Adipocyte (in vitro differentiated cells): ENCODE measurements at regions not wholly inside any gene's neighbourhood (a gene's known extent, or its start where the extent isn't known, plus 50 kb on each side); places are given as distances from the start of the nearest gene placed in this dataset.

Source experiments
- DNase-seq: peaks from one replicate; pipeline ENCODE4 v3.0.0-alpha.2; 2015; ENCODE audit warnings: low read depth
- H3K27me3 ChIP-seq: replicated peaks from 2 replicates; pipeline ENCODE4 v1.7.0; 2013; ENCODE audit warnings: mild to moderate bottlenecking, low read length, moderate library complexity; ENCODE audit not compliant: control insufficient read depth, insufficient read depth
- H3K36me3 ChIP-seq: 2 replicates; pipeline ENCODE4 v1.7.0; 2013; ENCODE audit warnings: low read length, mild to moderate bottlenecking, moderate library complexity; ENCODE audit not compliant: control insufficient read depth, insufficient read depth, severe bottlenecking
- H3K4me1 ChIP-seq: 2 replicates; pipeline ENCODE4 v1.7.0; 2013; ENCODE audit warnings: mild to moderate bottlenecking, low read length, moderate library complexity; ENCODE audit not compliant: control insufficient read depth, insufficient read depth
- H3K4me3 ChIP-seq: 2 replicates; pipeline ENCODE4 v1.7.0; 2013; ENCODE audit warnings: mild to moderate bottlenecking, low read length, moderate library complexity
- H3K9ac ChIP-seq: 2 replicates; pipeline ENCODE4 v1.7.0; 2013; ENCODE audit warnings: mild to moderate bottlenecking, low read length, moderate library complexity
- H3K9me3 ChIP-seq: 2 replicates; pipeline ENCODE4 v1.7.0; 2013; ENCODE audit warnings: mild to moderate bottlenecking, low read length, moderate library complexity; ENCODE audit not compliant: control insufficient read depth

DNA sequence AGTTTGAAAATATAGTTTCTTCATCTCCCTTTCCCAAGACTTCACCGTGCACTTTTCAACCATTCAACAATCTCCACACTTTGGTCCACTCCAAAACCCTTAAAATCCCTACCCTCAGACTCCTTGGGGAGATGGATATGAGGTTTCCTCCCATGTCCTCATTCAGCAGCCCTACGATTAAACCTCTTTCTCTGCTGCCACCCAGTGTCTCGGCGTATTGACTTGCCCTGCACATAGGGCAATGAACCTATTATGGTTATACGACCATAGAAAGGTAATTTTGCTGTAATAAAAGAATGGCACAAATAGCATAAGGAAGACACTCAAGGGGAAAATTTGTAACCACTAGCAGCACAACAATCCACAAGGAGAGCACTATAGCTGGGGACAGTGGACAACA, 803.5 kb downstream of the TLE1 start:
- no peaks in the 10 kb centered on the region for H3K9me3 ChIP-seq
- H3K4me3 ChIP-seq = no peak overlapping the region
- no peak for DNase-seq

DNA sequence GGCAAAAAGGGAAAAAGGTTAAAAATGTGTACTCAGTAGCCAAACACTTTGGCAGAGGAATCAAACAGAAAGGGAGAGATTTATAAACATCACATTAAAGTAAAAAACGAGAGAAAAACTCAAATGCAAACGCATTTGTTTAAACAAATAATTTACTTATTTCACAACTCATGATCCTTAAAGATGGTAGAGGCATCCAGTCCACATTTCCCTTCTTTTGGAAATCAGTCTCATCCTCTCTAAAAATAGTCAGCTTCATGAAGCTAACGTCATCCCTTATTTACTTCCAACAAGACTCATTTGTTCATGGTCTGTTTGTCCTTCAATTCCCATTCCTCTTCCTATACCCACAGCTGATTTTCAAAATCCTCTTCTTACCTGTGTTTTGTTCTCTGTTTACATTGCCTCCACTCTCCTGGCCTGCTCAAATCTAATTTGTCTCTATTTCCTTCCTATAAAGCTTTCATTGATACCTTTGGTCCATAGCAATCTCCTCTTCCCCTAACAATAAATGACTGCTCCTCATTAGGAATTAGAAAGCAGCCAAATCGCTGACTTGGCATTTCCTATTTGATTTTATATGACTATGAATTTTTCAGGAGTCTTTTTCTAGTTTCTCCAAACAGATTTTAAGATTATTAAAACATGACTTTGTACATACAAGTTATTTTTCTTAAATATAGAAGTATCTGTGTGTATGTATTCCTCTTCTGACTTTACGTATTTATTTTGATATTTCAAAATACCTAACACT, 805.3 kb downstream of the TLE1 start:
- H3K36me3 ChIP-seq = no peaks in the 10 kb centered on the region
- no peaks in the 10 kb centered on the region for H3K9me3 ChIP-seq
- no peak for DNase-seq
- H3K27me3 ChIP-seq = no peaks in the 10 kb centered on the region
- no peak overlapping the region for H3K9ac ChIP-seq
- H3K4me3 ChIP-seq = no peak overlapping the region
- H3K4me1 ChIP-seq = no peaks in the 10 kb centered on the region

More for the DNA sequence above, 803.5 kb downstream of the TLE1 start:
- Histone ChIP-seq H3K4me1 (no peaks in the 10 kb centered on the region), H3K27me3 (no peaks in the 10 kb centered on the region), H3K9ac (no peak overlapping the region), H3K36me3 (no peaks in the 10 kb centered on the region)

DNA sequence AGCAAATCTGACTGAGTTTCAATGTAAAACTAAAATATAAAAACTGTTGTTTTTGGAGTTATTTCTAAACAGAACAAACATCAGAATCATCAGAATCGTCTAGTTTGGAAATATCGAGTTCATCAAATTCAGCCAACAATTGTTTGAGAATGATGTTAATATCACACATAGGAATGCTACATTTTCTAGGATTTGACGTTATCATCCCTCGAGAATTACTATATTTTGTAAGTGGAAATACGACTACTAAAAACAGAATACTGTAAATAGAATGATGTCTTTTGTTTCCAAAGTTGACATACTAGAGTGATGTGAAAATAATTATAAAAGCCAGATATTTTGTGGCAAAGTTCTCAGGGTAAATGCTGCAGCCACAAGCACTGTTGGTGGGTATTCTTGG, 805.9 kb downstream of the TLE1 start:
- Histone ChIP-seq H3K4me1 (no peaks in the 10 kb centered on the region), H3K9ac (no peak overlapping the region), H3K36me3 (no peaks in the 10 kb centered on the region), H3K27me3 (no peaks in the 10 kb centered on the region), H3K4me3 (no peak overlapping the region), H3K9me3 (no peaks in the 10 kb centered on the region)
- DNase-seq = no peak

DNA sequence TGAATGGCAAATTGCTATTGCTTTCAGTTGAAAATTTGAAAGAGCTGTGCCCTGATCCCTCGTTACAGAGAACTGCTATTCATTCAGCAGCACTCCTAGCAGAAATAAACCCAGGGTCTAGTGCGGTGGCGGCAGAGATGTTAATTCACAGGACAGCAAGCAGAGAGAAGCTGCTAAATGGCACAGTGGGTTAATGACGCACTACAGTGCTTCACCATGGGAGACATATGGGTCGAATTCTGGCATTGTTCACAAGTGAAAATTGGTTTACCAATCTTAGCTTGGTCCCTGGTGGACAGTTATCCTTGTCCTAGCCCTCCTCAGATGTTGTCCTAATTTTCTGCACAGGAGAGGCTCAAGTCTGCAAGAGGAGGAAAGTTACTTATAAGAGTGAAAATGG, 807.4 kb downstream of the TLE1 start:
- no peak for DNase-seq

DNA sequence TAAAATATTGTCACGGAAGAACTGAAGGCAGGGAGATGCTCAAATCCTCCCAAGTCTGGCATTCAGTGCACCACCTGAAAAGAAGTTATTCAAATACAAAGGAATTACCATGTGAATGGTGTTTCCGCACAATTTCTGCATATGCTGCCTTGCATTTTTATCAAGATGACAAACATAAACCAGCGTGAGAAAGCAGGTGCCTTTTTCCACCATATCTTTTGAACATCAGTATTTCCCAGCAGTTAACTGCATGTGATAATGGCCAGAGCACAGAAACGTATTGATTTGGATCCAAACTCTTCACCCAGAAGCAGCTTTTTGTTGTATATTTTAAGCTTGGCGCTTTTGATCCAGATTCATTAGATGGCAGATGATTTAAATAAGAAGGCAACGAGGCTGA, 808.0 kb downstream of the TLE1 start:
- H3K36me3 ChIP-seq = no peaks in the 10 kb centered on the region
- H3K4me1 ChIP-seq = no peaks in the 10 kb centered on the region
- no peak overlapping the region for H3K4me3 ChIP-seq
- no peaks in the 10 kb centered on the region for H3K27me3 ChIP-seq
- no peaks in the 10 kb centered on the region for H3K9me3 ChIP-seq
- H3K9ac ChIP-seq = no peak overlapping the region
- DNase-seq = no peak

More for the DNA sequence above, 807.4 kb downstream of the TLE1 start:
- Histone ChIP-seq H3K9me3 (no peaks in the 10 kb centered on the region), H3K27me3 (no peaks in the 10 kb centered on the region), H3K9ac (no peak overlapping the region), H3K4me1 (no peaks in the 10 kb centered on the region), H3K4me3 (no peak overlapping the region), H3K36me3 (no peaks in the 10 kb centered on the region)

DNA sequence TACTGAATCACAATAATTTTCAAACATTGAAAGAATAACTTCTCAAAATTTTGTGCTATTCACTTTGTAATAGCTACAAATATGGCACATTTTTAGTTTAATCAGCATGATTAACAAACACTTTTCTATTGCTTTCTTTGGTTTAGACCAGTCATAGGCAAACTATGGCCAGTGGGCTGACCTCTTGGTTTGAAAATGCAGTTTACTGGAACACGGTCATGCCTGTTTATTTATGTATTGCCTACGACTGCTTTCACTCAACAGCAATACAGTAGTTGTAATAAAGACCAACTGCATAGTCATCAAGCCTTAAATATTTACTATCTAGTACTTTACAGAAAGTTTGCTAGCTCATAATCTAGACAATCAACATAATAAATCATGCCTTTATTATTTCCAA, 810.8 kb downstream of the TLE1 start:
- no peaks in the 10 kb centered on the region for H3K4me1 ChIP-seq
- H3K36me3 ChIP-seq = no peaks in the 10 kb centered on the region

DNA sequence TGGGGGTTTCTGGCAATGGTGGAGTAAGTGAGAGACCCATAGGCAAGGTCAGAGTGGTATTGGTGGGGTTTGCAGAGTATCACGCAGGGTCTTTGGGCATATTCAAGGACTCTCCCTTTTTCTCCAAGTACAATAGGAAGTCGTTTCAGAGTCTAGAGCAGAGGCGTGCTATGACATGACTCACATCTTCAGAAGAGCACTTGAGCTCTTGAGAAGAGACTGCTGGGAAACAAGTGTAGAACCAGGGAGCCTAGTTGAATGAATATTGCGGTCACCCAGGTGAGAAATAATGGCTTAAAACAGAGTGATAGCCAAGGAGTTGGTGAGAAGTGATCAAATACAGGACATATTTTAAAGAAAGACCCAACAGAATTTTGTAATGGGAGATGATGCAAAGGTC, 813.4 kb downstream of the TLE1 start:
- no peaks in the 10 kb centered on the region for H3K4me1 ChIP-seq
- H3K36me3 ChIP-seq = no peaks in the 10 kb centered on the region
- H3K9me3 ChIP-seq = no peaks in the 10 kb centered on the region
- no peak overlapping the region for H3K4me3 ChIP-seq
- no peak overlapping the region for H3K9ac ChIP-seq
- no peak for DNase-seq
- H3K27me3 ChIP-seq = no peaks in the 10 kb centered on the region

More for the DNA sequence above, 810.8 kb downstream of the TLE1 start:
- Histone ChIP-seq H3K9ac (no peak overlapping the region), H3K9me3 (no peaks in the 10 kb centered on the region), H3K4me3 (no peak overlapping the region), H3K27me3 (no peaks in the 10 kb centered on the region)
- peak; percentile 55 for DNase-seq

DNA sequence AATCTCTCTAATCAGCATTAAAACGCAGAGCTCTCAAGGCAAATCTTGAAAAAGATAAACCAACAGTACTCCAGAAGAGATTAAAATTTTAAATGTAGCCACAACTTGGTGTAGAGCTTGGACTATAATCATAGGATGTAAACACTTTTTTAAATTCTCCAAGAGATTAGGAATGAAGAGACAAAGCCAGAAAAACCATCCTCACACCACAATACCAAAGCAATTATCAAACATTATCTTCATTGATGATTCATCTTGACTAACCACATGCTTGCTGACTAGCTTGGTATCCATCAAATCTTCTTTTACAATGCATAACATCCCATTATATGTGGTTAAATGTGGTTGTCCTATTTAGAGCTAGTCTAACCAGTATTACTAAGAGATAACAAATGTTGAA, 815.1 kb downstream of the TLE1 start:
- DNase-seq = peak; percentile 44

DNA sequence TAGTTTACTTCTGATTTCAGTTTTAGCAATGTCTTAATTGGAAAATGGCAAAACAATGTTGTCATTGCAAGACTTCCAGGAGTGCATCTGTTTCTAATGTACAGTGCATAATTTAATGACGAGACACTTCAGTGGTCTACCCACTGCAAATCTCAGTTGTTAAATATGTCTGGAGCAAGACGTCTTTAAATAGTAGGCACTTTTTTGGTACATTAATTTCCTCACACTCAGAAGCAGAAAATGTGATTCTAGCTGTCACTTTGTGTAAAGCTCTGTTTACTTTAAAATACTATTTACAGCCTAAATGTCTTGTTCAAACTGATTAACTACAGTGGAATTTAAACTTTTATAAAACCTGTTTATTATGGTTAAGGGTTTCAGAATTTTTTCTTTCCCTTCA, 815.5 kb downstream of the TLE1 start:
- no peaks in the 10 kb centered on the region for H3K36me3 ChIP-seq
- H3K9ac ChIP-seq = no peak overlapping the region
- no peak overlapping the region for H3K4me3 ChIP-seq
- H3K4me1 ChIP-seq = no peaks in the 10 kb centered on the region
- DNase-seq = peak; percentile 78
- no peaks in the 10 kb centered on the region for H3K9me3 ChIP-seq
- H3K27me3 ChIP-seq = no peaks in the 10 kb centered on the region

More for the DNA sequence above, 815.1 kb downstream of the TLE1 start:
- no peak overlapping the region for H3K4me3 ChIP-seq
- no peaks in the 10 kb centered on the region for H3K4me1 ChIP-seq
- H3K27me3 ChIP-seq = no peaks in the 10 kb centered on the region
- H3K9me3 ChIP-seq = no peaks in the 10 kb centered on the region
- no peak overlapping the region for H3K9ac ChIP-seq
- no peaks in the 10 kb centered on the region for H3K36me3 ChIP-seq

DNA sequence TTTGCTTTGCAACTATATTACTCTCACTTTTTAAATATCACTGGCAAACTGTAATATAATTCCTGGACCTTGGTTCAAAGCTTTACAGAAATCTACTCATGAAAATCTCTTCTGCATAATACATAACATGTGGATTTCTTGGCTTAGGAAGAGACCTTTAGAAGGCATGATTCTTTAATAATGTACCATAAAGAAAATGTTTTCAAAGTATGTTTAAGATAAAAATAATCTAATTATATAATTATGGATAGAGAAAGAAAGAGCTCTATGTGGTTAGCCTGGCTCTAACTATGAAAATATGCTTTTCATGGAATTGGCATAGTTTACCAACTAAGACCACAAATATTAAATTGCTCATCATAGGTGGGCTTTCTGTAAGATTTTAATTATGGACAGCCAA, 817.8 kb downstream of the TLE1 start:
- Histone ChIP-seq H3K9me3 (peaks cover 4% of the 10 kb centered on the region), H3K4me3 (no peak overlapping the region), H3K27me3 (no peaks in the 10 kb centered on the region), H3K4me1 (no peaks in the 10 kb centered on the region), H3K9ac (no peak overlapping the region), H3K36me3 (no peaks in the 10 kb centered on the region)
- DNase-seq = peak; percentile 45

DNA sequence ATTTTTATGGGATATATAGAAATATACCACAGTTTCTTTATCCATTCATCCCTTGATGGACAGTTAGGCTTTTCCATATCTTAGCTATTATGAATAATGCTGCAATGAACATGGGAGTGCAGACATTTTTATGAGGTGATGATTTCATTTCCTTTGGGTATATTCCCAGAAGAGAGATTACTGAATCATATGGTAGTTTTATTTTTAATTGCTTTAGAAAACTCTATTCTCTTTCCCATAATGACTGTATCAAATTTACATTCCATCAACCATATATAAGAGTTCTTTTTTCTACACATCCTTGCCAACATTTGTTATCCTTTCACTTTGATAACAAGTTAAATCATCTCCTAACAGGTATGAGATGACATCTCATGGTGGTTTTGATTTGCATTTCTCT, 821.6 kb downstream of the TLE1 start:
- H3K36me3 ChIP-seq = no peaks in the 10 kb centered on the region
- H3K9ac ChIP-seq = no peak overlapping the region
- peak; percentile 18 for DNase-seq
- no peaks in the 10 kb centered on the region for H3K4me1 ChIP-seq
- H3K4me3 ChIP-seq = no peak overlapping the region
- peaks cover 16% of the 10 kb centered on the region for H3K9me3 ChIP-seq
- H3K27me3 ChIP-seq = no peaks in the 10 kb centered on the region
